Posterior vena cava (tissue), 2 donors: ENCODE measurements at regions not wholly inside any gene's neighbourhood (a gene's known extent, or its start where the extent isn't known, plus 50 kb on each side); places are given as distances from the start of the nearest gene placed in this dataset.
A peak's percentile ranks its signal among the peaks of the same experiment; 100 is the strongest.
"Not testable (repeated sequence)": the region's sequence is repeated elsewhere in the genome, so short reads cannot be mapped to it uniquely, and the experiment has no call there.

Experiments
- DNase-seq: peaks from one replicate; pipeline ENCODE4 v3.0.0-alpha.2; 2020; ENCODE audit warnings: low spot score
- intact Hi-C, 2 donors: fragments of 100-400 bp; cut with DNase I; formaldehyde crosslinking; loops; one replicate each; pipeline versions ENCODE4 v1.14.1 to v1.14.2; 2022 to 2023
- donor health status: DM: yes; HTN: yes; CAD: no.
- donor health status: DM: yes; HTN: yes; CAD: no.

GRCh38 chr4:149214301-149214700 lies 601.3 kb downstream of the IQCM start:
- no peak for DNase-seq
- intact Hi-C loops = no loop called here

GRCh38 chr4:149211876-149212275 lies 603.8 kb downstream of the IQCM start:
- DNase-seq = no peak
- intact Hi-C loops = no loop called here

- intact Hi-C loops = no loop called here
- DNase-seq = no peak
These were observed 612.2 kb downstream of the IQCM start for GRCh38 chr4:149203256-149204001.

GRCh38 chr4:149202117-149202516 lies 613.5 kb downstream of the IQCM start:
- intact Hi-C loops = no loop called here

GRCh38 chr4:149199594-149199993 lies 616.0 kb downstream of the IQCM start:
- intact Hi-C loops = loop anchor here in 1 of 2 donors (10.0 kb wide), 1 partner anchor 1325 kb away; no protein-coding TSS in a partner anchor
- no peak for DNase-seq

More at GRCh38 chr4:149202117-149202516, 613.5 kb downstream of the IQCM start:
- DNase-seq = no peak

- DNase-seq = no peak
- intact Hi-C loops = loop anchor here in 1 of 2 donors (10.0 kb wide), 1 partner anchor 1331 kb away; no protein-coding TSS in a partner anchor
These were observed 621.6 kb downstream of the IQCM start for GRCh38 chr4:149194061-149194460.

GRCh38 chr4:149187726-149188125 lies 627.9 kb downstream of the IQCM start:
- intact Hi-C loops = no loop called here
- no peak for DNase-seq

GRCh38 chr4:149183638-149184037 lies 632.0 kb downstream of the IQCM start:
- no peak for DNase-seq
- intact Hi-C loops = no loop called here

GRCh38 chr4:149181459-149181858 lies 634.2 kb downstream of the IQCM start:
- DNase-seq, intact Hi-C loops: not testable (repeated sequence)

- DNase-seq = no peak
- intact Hi-C loops = no loop called here
These were observed 639.6 kb downstream of the IQCM start for GRCh38 chr4:149176039-149176438.

- intact Hi-C loops = no loop called here
These were observed 640.1 kb downstream of the IQCM start for GRCh38 chr4:149175549-149175948.

GRCh38 chr4:149173241-149174013 lies 642.2 kb downstream of the IQCM start:
- intact Hi-C loops = no loop called here
- no peak for DNase-seq

More at GRCh38 chr4:149175549-149175948, 640.1 kb downstream of the IQCM start:
- peak; percentile 76 for DNase-seq

- DNase-seq = no peak
- intact Hi-C loops = no loop called here
These were observed 647.0 kb downstream of the IQCM start for GRCh38 chr4:149168645-149169044.

- intact Hi-C loops = no loop called here
- no peak for DNase-seq
These were observed 648.8 kb downstream of the IQCM start for GRCh38 chr4:149166876-149167275.

GRCh38 chr4:149166365-149166764 lies 649.3 kb downstream of the IQCM start:
- intact Hi-C loops = no loop called here
- DNase-seq = no peak

GRCh38 chr4:149164282-149164681 lies 651.4 kb downstream of the IQCM start:
- intact Hi-C loops = no loop called here
- DNase-seq = no peak

- intact Hi-C loops = loop anchor here in 1 of 2 donors (2.0 kb wide), 1 partner anchor 68 kb away; no protein-coding TSS in a partner anchor
These were observed 654.4 kb downstream of the IQCM start for GRCh38 chr4:149161247-149161646.

GRCh38 chr4:149160370-149160769 lies 655.3 kb downstream of the IQCM start:
- intact Hi-C loops = loop anchor here in 1 of 2 donors (2.0 kb wide), 1 partner anchor 68 kb away; no protein-coding TSS in a partner anchor
- no peak for DNase-seq

More at GRCh38 chr4:149161247-149161646, 654.4 kb downstream of the IQCM start:
- no peak for DNase-seq

- DNase-seq = no peak
- intact Hi-C loops = no loop called here
These were observed 656.8 kb downstream of the IQCM start for GRCh38 chr4:149158817-149159216.

GRCh38 chr4:149145803-149146202 lies 669.8 kb downstream of the IQCM start:
- DNase-seq = no peak
- intact Hi-C loops = no loop called here
